Natural killer cell (primary cell): ENCODE measurements at regions not wholly inside any gene's neighbourhood (a gene's known extent, or its start where the extent isn't known, plus 50 kb on each side); places are given as distances from the start of the nearest gene placed in this dataset.

Experiments used
- ATAC-seq, 3 donors: fragments of 150-1000 bp in 2 of 3; fragments of 200-7000 bp in 1 of 3; cut with Tn5 transposase; 1 replicate in 1 of 3; 2 replicates in 2 of 3; pipeline ENCODE4 v1.10.0; 2021; ENCODE audit warnings: mild to moderate bottlenecking in 2 of 3, moderate library complexity in 2 of 3
- DNase-seq, 2 donors: peaks; one replicate each; pipeline versions ENCODE4 v3.0.0 to v3.0.0-alpha.2; 2013 to 2021; ENCODE audit warnings: mixed read lengths in 1 of 2
- H3K27ac ChIP-seq: one replicate; pipeline ENCODE4 v1.5.1; 2013; ENCODE audit warnings: mild to moderate bottlenecking, low read length
- H3K27me3 ChIP-seq: one replicate; pipeline ENCODE4 v1.6.1; 2013; ENCODE audit warnings: low read length; ENCODE audit not compliant: control insufficient read depth, insufficient read depth
- H3K36me3 ChIP-seq: one replicate; pipeline ENCODE4 v1.6.1; 2013; ENCODE audit warnings: low read length; ENCODE audit not compliant: control insufficient read depth, insufficient read depth
- H3K4me1 ChIP-seq: one replicate; pipeline ENCODE4 v1.6.1; 2013; ENCODE audit warnings: low read length; ENCODE audit not compliant: control insufficient read depth, insufficient read depth
- H3K4me3 ChIP-seq: one replicate; pipeline ENCODE4 v1.5.1; 2013; ENCODE audit warnings: low read length
- H3K9me3 ChIP-seq: one replicate; pipeline ENCODE4 v1.6.1; 2013; ENCODE audit warnings: low read length; ENCODE audit not compliant: control insufficient read depth, insufficient read depth
- H3K27ac Mint-ChIP-seq, 2 donors: one replicate each; pipeline ENCODE4 v1.8.0; 2022; ENCODE audit warnings: mild to moderate bottlenecking in 2 of 2, mixed read lengths in 2 of 2, moderate library complexity in 1 of 2
- H3K27me3 Mint-ChIP-seq, 2 donors: one replicate each; pipeline ENCODE4 v1.8.0; 2022; ENCODE audit warnings: low read depth in 2 of 2, mixed read lengths in 2 of 2
- H3K36me3 Mint-ChIP-seq: one replicate; pipeline ENCODE4 v1.8.0; 2022; ENCODE audit warnings: mixed read lengths
- H3K4me1 Mint-ChIP-seq, 2 donors: one replicate each; pipeline ENCODE4 v1.8.0; 2022; ENCODE audit warnings: mixed read lengths in 2 of 2
- H3K4me3 Mint-ChIP-seq: one replicate; pipeline ENCODE4 v1.8.0; 2022; ENCODE audit warnings: mild to moderate bottlenecking, moderate library complexity, mixed read lengths
- H3K9me3 Mint-ChIP-seq, 2 donors: one replicate each; pipeline ENCODE4 v1.8.0; 2022; ENCODE audit warnings: mixed read lengths in 2 of 2
- CTCF ChIP-seq: fragments of 200-600 bp; IDR thresholded peaks from one replicate; pipeline ENCODE4 v1.8.0; 2022; ENCODE audit warnings: antibody characterized with exemption
- WGBS: methylation state at CpG from one replicate; pipeline ENCODE4 v1.1.7; 2013; ENCODE audit warnings: missing lambda C conversion rate; ENCODE audit not compliant: insufficient coverage; 5-methylcytosine and 5-hydroxymethylcytosine counted together
- intact Hi-C: fragments of 100-400 bp; cut with micrococcal nuclease; formaldehyde crosslinking; loops from one replicate; pipeline ENCODE4 v1.14.2; 2022

GRCh38 chr13:34640993-34641330, 301.1 kb upstream of the NBEA start:
- TF ChIP-seq CTCF = no peak
- Mint-ChIP-seq H3K27me3 (no peaks in the 10 kb centered on the region), H3K36me3 (no peaks in the 10 kb centered on the region), H3K27ac (no peak overlapping the region), H3K4me3 (no peak overlapping the region), H3K9me3 (peaks cover 9 to 17% of the 10 kb centered on the region in 2 donors), H3K4me1 (no peaks in the 10 kb centered on the region)
- Histone ChIP-seq H3K36me3 (no peaks in the 10 kb centered on the region), H3K4me3 (no peak overlapping the region), H3K27me3 (no peaks in the 10 kb centered on the region), H3K4me1 (no peaks in the 10 kb centered on the region), H3K27ac (no peak overlapping the region), H3K9me3 (no peaks in the 10 kb centered on the region)
- intact Hi-C loops = no loop called here
- WGBS = 83% methylated on average over 4 of the region's 4 CpGs
- DNase-seq (no peak), ATAC-seq (no peak)

DNA sequence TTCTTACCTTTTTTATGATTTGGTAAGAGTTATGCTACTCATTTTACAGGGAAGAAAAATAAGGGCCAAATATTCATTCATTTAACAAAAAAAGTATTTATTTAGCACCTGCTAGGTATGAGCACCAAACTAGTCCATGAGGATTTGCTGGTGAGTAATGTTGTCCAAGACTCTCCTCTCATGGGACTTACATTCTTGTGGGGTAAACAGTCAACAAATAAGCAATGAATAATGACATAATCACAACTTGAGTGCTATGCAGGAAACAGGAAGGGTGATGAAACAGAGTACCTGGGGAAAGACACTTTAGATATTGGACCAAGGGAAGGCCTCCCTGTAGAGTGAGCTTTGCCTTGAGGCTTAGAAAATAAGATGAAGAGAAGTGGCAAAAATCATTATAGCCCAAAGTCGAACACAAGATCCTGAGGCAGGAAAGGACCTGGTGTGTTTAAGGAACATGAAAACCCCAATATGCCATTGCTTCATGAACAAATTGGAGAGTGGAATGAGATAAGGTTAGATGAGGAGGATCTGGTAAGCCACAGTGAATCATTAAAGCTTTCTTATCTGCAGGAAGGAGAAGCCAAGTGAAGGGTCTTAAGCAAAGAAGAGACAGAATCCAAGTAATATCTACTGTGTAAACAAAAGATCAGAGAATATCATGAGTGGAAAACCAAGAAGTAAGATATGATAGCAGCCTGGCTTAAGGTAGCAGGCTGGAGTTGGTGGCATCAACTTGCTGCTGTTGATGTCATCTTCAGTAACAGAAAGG, 294.5 kb upstream of the NBEA start:
- Mint-ChIP-seq H3K9me3 (peaks cover 12 to 21% of the 10 kb centered on the region in 2 donors), H3K4me1 (no peaks in the 10 kb centered on the region), H3K4me3 (no peak overlapping the region), H3K36me3 (no peaks in the 10 kb centered on the region), H3K27me3 (no peaks in the 10 kb centered on the region), H3K27ac (no peak overlapping the region)
- no peak for TF ChIP-seq CTCF
- H3K36me3 ChIP-seq = no peaks in the 10 kb centered on the region
- no peaks in the 10 kb centered on the region for H3K27me3 ChIP-seq
- DNase-seq (no peak), ATAC-seq (no peak)
- no peak overlapping the region for H3K27ac ChIP-seq
- intact Hi-C loops = no loop called here
- peaks cover 4% of the 10 kb centered on the region for H3K9me3 ChIP-seq
- no peak overlapping the region for H3K4me3 ChIP-seq
- 100% methylated on average over 1 of the region's 1 CpG for WGBS
- no peaks in the 10 kb centered on the region for H3K4me1 ChIP-seq

DNA sequence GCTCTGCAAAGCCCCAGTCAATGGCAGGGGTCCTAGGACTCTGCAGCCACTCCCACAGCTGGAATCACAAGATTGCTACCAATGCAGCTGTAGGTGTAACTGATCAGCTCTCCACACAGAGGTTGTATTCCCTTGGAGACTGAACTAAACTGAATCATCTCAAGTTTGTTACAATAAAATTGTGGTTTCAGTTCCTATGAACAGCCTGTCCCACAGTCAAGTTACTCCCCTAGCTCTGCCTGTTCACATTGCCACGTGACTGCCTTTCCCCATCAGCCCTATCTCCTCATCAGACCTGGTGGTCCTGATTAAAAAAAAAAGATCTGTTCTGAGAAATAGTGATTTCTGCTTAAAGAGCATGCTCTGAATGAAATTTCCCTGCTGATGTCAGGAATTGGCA, 287.9 kb upstream of the NBEA start:
- no peak overlapping the region for H3K27ac Mint-ChIP-seq
- no peak for TF ChIP-seq CTCF
- DNase-seq (no peak), ATAC-seq (no peak)
- H3K4me3 Mint-ChIP-seq = no peak overlapping the region
- no peaks in the 10 kb centered on the region for H3K27me3 Mint-ChIP-seq
- no peak overlapping the region for H3K27ac ChIP-seq
- H3K4me1 Mint-ChIP-seq = no peaks in the 10 kb centered on the region
- peaks cover 6 to 15% of the 10 kb centered on the region in 2 donors for H3K9me3 Mint-ChIP-seq
- H3K36me3 ChIP-seq = no peaks in the 10 kb centered on the region
- no peaks in the 10 kb centered on the region for H3K36me3 Mint-ChIP-seq
- no peak overlapping the region for H3K4me3 ChIP-seq
- 43% methylated on average over 1 of the region's 1 CpG for WGBS
- H3K9me3 ChIP-seq = peaks cover 4% of the 10 kb centered on the region
- H3K27me3 ChIP-seq = no peaks in the 10 kb centered on the region
- no peaks in the 10 kb centered on the region for H3K4me1 ChIP-seq
- intact Hi-C loops = no loop called here

- 71% methylated on average over 6 of the region's 6 CpGs for WGBS
- Histone ChIP-seq H3K36me3 (no peaks in the 10 kb centered on the region), H3K4me1 (no peaks in the 10 kb centered on the region), H3K4me3 (no peak overlapping the region), H3K27me3 (no peaks in the 10 kb centered on the region), H3K9me3 (peaks cover 4% of the 10 kb centered on the region), H3K27ac (no peak overlapping the region)
- H3K27ac Mint-ChIP-seq = no peak overlapping the region
- ATAC-seq (no peak), DNase-seq (no peak)
- intact Hi-C loops = no loop called here
- H3K36me3 Mint-ChIP-seq = no peaks in the 10 kb centered on the region
- no peak for TF ChIP-seq CTCF
- H3K9me3 Mint-ChIP-seq = peaks cover 6 to 15% of the 10 kb centered on the region in 2 donors
- H3K4me1 Mint-ChIP-seq = no peaks in the 10 kb centered on the region
- no peaks in the 10 kb centered on the region for H3K27me3 Mint-ChIP-seq
- no peak overlapping the region for H3K4me3 Mint-ChIP-seq
Measured at GRCh38 chr13:34654647-34655046, 287.4 kb upstream of the NBEA start.
